ENCODE measurements at regions not wholly inside any gene's neighbourhood (a gene's known extent, or its start where the extent isn't known, plus 50 kb on each side); places are given as distances from the start of the nearest gene placed in this dataset.

- TF ChIP-seq, protein P1, sequence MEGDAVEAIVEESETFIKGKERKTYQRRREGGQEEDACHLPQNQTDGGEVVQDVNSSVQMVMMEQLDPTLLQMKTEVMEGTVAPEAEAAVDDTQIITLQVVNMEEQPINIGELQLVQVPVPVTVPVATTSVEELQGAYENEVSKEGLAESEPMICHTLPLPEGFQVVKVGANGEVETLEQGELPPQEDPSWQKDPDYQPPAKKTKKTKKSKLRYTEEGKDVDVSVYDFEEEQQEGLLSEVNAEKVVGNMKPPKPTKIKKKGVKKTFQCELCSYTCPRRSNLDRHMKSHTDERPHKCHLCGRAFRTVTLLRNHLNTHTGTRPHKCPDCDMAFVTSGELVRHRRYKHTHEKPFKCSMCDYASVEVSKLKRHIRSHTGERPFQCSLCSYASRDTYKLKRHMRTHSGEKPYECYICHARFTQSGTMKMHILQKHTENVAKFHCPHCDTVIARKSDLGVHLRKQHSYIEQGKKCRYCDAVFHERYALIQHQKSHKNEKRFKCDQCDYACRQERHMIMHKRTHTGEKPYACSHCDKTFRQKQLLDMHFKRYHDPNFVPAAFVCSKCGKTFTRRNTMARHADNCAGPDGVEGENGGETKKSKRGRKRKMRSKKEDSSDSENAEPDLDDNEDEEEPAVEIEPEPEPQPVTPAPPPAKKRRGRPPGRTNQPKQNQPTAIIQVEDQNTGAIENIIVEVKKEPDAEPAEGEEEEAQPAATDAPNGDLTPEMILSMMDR (IDR thresholded peaks at IDR 0.05), result no peak
- TF ChIP-seq POLR2A (IDR thresholded peaks at IDR 0.05), result no peak
- H3K4me3 ChIP-seq (ENCODE audit: low read depth, poor library complexity, severe bottlenecking), result no peak overlapping the region
- intact Hi-C loops (cut with DNase I; ENCODE audit: low total_unique reads), result no loop called here
- DNase-seq (ENCODE audit: low spot score in 2 of 2), result no peak
- WGBS, 2 donors, result 93 to 94% methylated on average over 1 of the region's 1 CpG
These were observed 79.4 kb upstream of the COL11A1 start for GRCh38 chr1:103187673-103188072.

DNA sequence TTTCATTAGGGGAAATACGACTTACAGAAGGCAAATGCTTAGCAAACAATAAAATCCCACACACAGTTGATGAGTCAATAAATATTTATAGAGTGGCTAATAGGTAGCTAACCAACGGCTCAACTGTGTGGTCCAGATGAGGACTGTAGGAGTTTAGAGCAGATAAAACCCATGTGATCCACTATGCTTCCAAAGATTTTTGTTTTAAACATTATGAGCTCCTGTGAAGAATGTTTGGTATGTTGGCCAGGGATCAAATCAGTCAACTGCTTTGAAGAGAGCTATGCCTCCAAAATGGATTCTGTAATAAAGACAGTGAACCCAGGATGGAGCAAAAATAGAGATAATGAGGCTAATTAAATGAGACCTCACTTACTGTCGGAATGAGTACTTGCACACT lies 72.3 kb upstream of the COL11A1 start:
- 31% methylated on average over 3 of the region's 3 CpGs for WGBS, 2 donors
- intact Hi-C loops (cut with DNase I; ENCODE audit: low total_unique reads), result no loop called here

DNA sequence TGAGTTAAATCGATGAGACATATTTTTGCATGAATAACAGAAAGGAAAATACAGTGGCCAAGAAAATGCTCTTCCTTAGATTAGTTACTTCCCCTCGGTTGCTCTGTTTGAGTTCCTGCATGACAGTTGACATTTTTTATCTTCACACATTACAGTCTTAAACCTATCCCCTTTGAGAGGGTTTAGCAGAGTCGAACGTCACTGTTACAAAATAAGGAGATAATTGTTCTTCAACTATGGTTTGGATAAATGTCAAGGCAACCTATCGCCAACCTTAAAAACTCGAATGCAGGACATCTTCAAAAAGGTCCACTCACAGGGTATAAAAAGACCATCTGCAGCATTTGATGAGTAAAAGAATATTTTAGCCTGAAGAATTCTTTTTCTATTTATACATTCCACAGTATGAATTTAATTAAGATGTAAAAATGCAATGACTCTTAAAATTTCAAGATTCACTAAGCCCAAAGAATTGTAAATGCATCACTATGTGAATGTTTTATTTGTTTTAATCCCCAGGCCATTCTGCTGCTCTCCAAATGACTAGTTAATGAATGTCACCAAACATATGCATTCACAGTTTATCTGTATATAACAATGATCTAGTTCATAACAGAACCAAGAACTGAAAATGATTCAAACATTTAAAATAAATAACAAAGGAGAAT lies 68.9 kb upstream of the COL11A1 start:
- intact Hi-C loops (cut with DNase I; ENCODE audit: low total_unique reads), result no loop called here
- 64 to 67% methylated on average over 6 of the region's 6 CpGs for WGBS, 2 donors
- TF ChIP-seq, protein P1 (IDR thresholded peaks at IDR 0.05), result no peak
- TF ChIP-seq POLR2A (IDR thresholded peaks at IDR 0.05), result no peak
- no peak for DNase-seq (ENCODE audit: low spot score in 2 of 2)
- H3K4me3 ChIP-seq (ENCODE audit: low read depth, poor library complexity, severe bottlenecking), result no peak overlapping the region

More for the DNA sequence above, 72.3 kb upstream of the COL11A1 start:
- no peak for DNase-seq (ENCODE audit: low spot score in 2 of 2)
- no peak overlapping the region for H3K4me3 ChIP-seq (ENCODE audit: low read depth, poor library complexity, severe bottlenecking)
- TF ChIP-seq, protein P1 (IDR thresholded peaks at IDR 0.05), result no peak
- TF ChIP-seq POLR2A (IDR thresholded peaks at IDR 0.05), result no peak

DNA sequence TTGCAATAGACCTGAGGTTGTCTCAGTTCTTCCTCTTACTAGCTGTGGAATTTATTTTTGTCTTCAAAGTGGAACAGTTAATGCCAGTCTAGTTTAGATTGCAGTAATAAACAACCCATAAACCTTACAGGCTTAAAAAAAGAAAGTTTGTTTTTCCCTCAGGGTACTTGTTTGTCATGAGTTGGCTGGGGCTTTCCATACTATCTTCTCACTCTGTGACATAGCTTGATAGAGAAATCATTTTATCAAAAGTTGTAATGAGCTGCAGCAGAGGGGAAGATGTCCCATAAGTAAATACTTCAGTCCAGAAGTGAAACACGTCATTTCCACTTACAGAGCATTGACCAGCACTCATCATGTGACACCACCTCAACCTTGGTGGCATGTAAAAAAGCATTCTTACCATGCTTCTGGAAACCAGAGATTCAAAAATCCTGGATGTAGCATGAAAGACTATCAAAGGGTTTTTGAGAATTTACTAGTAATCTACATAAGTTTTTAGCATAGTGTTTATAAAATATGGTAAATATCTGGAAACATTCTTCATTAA lies 62.8 kb upstream of the COL11A1 start:
- DNase-seq (ENCODE audit: low spot score in 2 of 2), result no peak
- H3K4me3 ChIP-seq (ENCODE audit: low read depth, poor library complexity, severe bottlenecking), result no peak overlapping the region
- no peak for TF ChIP-seq POLR2A (IDR thresholded peaks at IDR 0.05)
- TF ChIP-seq, protein P1 (IDR thresholded peaks at IDR 0.05), result no peak
- 35 to 52% methylated on average over 1 of the region's 1 CpG for WGBS, 2 donors
- intact Hi-C loops (cut with DNase I; ENCODE audit: low total_unique reads), result loop anchor here (5.0 kb wide), 1 partner anchor 261 kb away; no protein-coding TSS in a partner anchor

GRCh38 chr1:103170609-103171008 lies 62.3 kb upstream of the COL11A1 start:
- WGBS, 2 donors, result 61 to 62% methylated on average over 7 of the region's 7 CpGs

More at GRCh38 chr1:103170609-103171008, 62.3 kb upstream of the COL11A1 start:
- H3K4me3 ChIP-seq (ENCODE audit: low read depth, poor library complexity, severe bottlenecking), result no peak overlapping the region
- intact Hi-C loops (cut with DNase I; ENCODE audit: low total_unique reads), result loop anchor here (5.0 kb wide), 1 partner anchor 262 kb away; no protein-coding TSS in a partner anchor
- no peak for DNase-seq (ENCODE audit: low spot score in 2 of 2)
- TF ChIP-seq, protein P1 (IDR thresholded peaks at IDR 0.05), result no peak
- TF ChIP-seq POLR2A (IDR thresholded peaks at IDR 0.05), result no peak
